BJ (cell line): ENCODE measurements at regions not wholly inside any gene's neighbourhood (a gene's known extent, or its start where the extent isn't known, plus 50 kb on each side); places are given as distances from the start of the nearest gene placed in this dataset.

Experiments
- CTCF ChIA-PET: fragments of 350-600 bp; formaldehyde crosslinking; extraction: SDS; loops from one replicate; lab custom pipeline; 2021; ENCODE audit warnings: antibody characterized with exemption, inconsistent platforms; lab: Yijun Ruan, JAX
- POLR2A ChIA-PET: fragments of 300-600 bp; sonication (Branson Sonifier 250); formaldehyde crosslinking; extraction: SDS; loops from one replicate; lab custom pipeline; 2021; ENCODE audit warnings: antibody characterized with exemption; lab: Charles Lee
- DNase-seq: peaks from one replicate; pipeline ENCODE4 v3.0.0-alpha.2; 2011; ENCODE audit warnings: low read depth
- H3K27me3 ChIP-seq: 2 replicates; pipeline ENCODE4 v1.6.0; 2011; ENCODE audit warnings: low read length; ENCODE audit not compliant: control insufficient read depth, insufficient read depth
- H3K36me3 ChIP-seq: 2 replicates; pipeline ENCODE4 v1.5.1; 2011; ENCODE audit warnings: low read length; ENCODE audit not compliant: control insufficient read depth, insufficient read depth
- H3K4me3 ChIP-seq: 2 replicates; pipeline ENCODE4 v1.5.1; 2011; ENCODE audit warnings: low read depth, mild to moderate bottlenecking, control low read depth, low read length
- CTCF ChIP-seq: IDR thresholded peaks from 2 replicates; pipeline ENCODE4 v1.5.1; 2011; ENCODE audit warnings: low read depth, mild to moderate bottlenecking, control low read depth, inconsistent platforms, low read length, moderate library complexity; ENCODE audit not compliant: insufficient read depth

- CTCF ChIA-PET, result no interaction called here
- Histone ChIP-seq H3K27me3 (no peaks in the 10 kb centered on the region), H3K4me3 (no peak overlapping the region), H3K36me3 (no peaks in the 10 kb centered on the region)
- no peak for DNase-seq
- POLR2A ChIA-PET, result no interaction called here
- TF ChIP-seq CTCF, result no peak
Measured at GRCh38 chr14:87343652-87344051, 649.3 kb downstream of the GALC start.

- ChIA-PET POLR2A (no interaction called here), CTCF (no interaction called here)
- no peaks in the 10 kb centered on the region for H3K27me3 ChIP-seq
- no peak overlapping the region for H3K4me3 ChIP-seq
- no peaks in the 10 kb centered on the region for H3K36me3 ChIP-seq
- DNase-seq, result no peak
- TF ChIP-seq CTCF, result no peak
Measured at GRCh38 chr14:87334997-87335685, 657.8 kb downstream of the GALC start.

GRCh38 chr14:87331991-87332390, 661.0 kb downstream of the GALC start:
- TF ChIP-seq CTCF, result no peak
- DNase-seq, result peak; percentile 29
- Histone ChIP-seq H3K36me3 (no peaks in the 10 kb centered on the region), H3K27me3 (no peaks in the 10 kb centered on the region), H3K4me3 (no peak overlapping the region)
- ChIA-PET CTCF (no interaction called here), POLR2A (no interaction called here)

- no peak for TF ChIP-seq CTCF
- no peak for DNase-seq
- Histone ChIP-seq H3K36me3 (no peaks in the 10 kb centered on the region), H3K4me3 (no peak overlapping the region), H3K27me3 (no peaks in the 10 kb centered on the region)
- CTCF ChIA-PET, result no interaction called here
- POLR2A ChIA-PET, result no interaction called here
Measured at GRCh38 chr14:87325741-87326140, 667.2 kb downstream of the GALC start.

GRCh38 chr14:87323191-87323590, 669.8 kb downstream of the GALC start:
- H3K4me3 ChIP-seq, result no peak overlapping the region
- ChIA-PET CTCF (no interaction called here), POLR2A (no interaction called here)
- H3K36me3 ChIP-seq, result no peaks in the 10 kb centered on the region
- no peak for TF ChIP-seq CTCF
- no peak for DNase-seq
- no peaks in the 10 kb centered on the region for H3K27me3 ChIP-seq
